Esophagus (tissue), 2 donors: ENCODE measurements at regions not wholly inside any gene's neighbourhood (a gene's known extent, or its start where the extent isn't known, plus 50 kb on each side); places are given as distances from the start of the nearest gene placed in this dataset.
"Not testable (repeated sequence)": the region's sequence is repeated elsewhere in the genome, so short reads cannot be mapped to it uniquely, and the experiment has no call there.

Experiments
- H3K27ac ChIP-seq, 2 donors: one replicate each; pipeline ENCODE4 v1.5.1; 2013; ENCODE audit warnings: low read depth in 2 of 2, mild to moderate bottlenecking in 2 of 2, inconsistent platforms in 1 of 2, low read length in 1 of 2, moderate library complexity in 1 of 2
- H3K27me3 ChIP-seq, 2 donors: one replicate each; pipeline ENCODE4 v1.6.1; 2013; ENCODE audit warnings: low read length in 2 of 2, control low read depth in 1 of 2, mild to moderate bottlenecking in 1 of 2; ENCODE audit not compliant: insufficient read depth in 2 of 2, control insufficient read depth in 1 of 2
- H3K36me3 ChIP-seq, 2 donors: one replicate each; pipeline ENCODE4 v1.6.1; 2013; ENCODE audit warnings: low read length in 1 of 2; ENCODE audit not compliant: control insufficient read depth in 2 of 2, insufficient read depth in 2 of 2
- H3K4me1 ChIP-seq, 2 donors: one replicate each; pipeline ENCODE4 v1.6.1; 2013; ENCODE audit warnings: low read length in 1 of 2; ENCODE audit not compliant: control insufficient read depth in 2 of 2, insufficient read depth in 2 of 2
- H3K4me3 ChIP-seq, 2 donors: one replicate each; pipeline ENCODE4 v1.5.1; 2013; ENCODE audit warnings: low read length in 2 of 2, mild to moderate bottlenecking in 2 of 2, low read depth in 1 of 2, moderate library complexity in 1 of 2
- H3K9me3 ChIP-seq, 2 donors: one replicate each; pipeline ENCODE4 v1.6.1; 2013; ENCODE audit warnings: mild to moderate bottlenecking in 2 of 2, low read depth in 1 of 2, low read length in 1 of 2, moderate library complexity in 1 of 2; ENCODE audit not compliant: control insufficient read depth in 2 of 2, insufficient read depth in 1 of 2
- WGBS, 2 donors: extraction: QIAGEN DNeasy Blood & Tissue Kit; methylation state at CpG; one replicate each; pipeline ENCODE4 v1.1.7; 2013; 5-methylcytosine and 5-hydroxymethylcytosine counted together
- donor health status: healthy with polysubstance abuse.
- donor health status: Bipolar disorder and iron deficiency.

- no peaks in the 10 kb centered on the region for H3K4me1 ChIP-seq
- H3K27ac ChIP-seq: no peak overlapping the region
- H3K9me3 ChIP-seq: no peaks in the 10 kb centered on the region
- H3K27me3 ChIP-seq: no peaks in the 10 kb centered on the region
- no peaks in the 10 kb centered on the region for H3K36me3 ChIP-seq
- no peak overlapping the region for H3K4me3 ChIP-seq
- WGBS, 2 donors: 93 to 96% methylated on average over 3 of the region's 3 CpGs
These were observed 1343.0 kb upstream of the SLC39A10 start for GRCh38 chr2:194314042-194314441.

- H3K4me3 ChIP-seq: no peak overlapping the region
- no peaks in the 10 kb centered on the region for H3K9me3 ChIP-seq
- H3K4me1 ChIP-seq: no peaks in the 10 kb centered on the region
- H3K36me3 ChIP-seq: no peaks in the 10 kb centered on the region
- H3K27me3 ChIP-seq: no peaks in the 10 kb centered on the region
- H3K27ac ChIP-seq: no peak overlapping the region
These were observed 1352.8 kb upstream of the SLC39A10 start for GRCh38 chr2:194304191-194304590.

- no peaks in the 10 kb centered on the region for H3K27me3 ChIP-seq
- H3K9me3 ChIP-seq: no peaks in the 10 kb centered on the region
- no peaks in the 10 kb centered on the region for H3K36me3 ChIP-seq
- no peaks in the 10 kb centered on the region for H3K4me1 ChIP-seq
- H3K27ac ChIP-seq: no peak overlapping the region
- no peak overlapping the region for H3K4me3 ChIP-seq
These were observed 1355.1 kb upstream of the SLC39A10 start for GRCh38 chr2:194301946-194302345.

GRCh38 chr2:194294156-194294555 lies 1362.9 kb upstream of the SLC39A10 start:
- Histone ChIP-seq H3K27ac (no peak overlapping the region), H3K9me3 (no peaks in the 10 kb centered on the region), H3K27me3 (no peaks in the 10 kb centered on the region), H3K4me1 (no peaks in the 10 kb centered on the region), H3K36me3 (no peaks in the 10 kb centered on the region), H3K4me3 (no peak overlapping the region)
- WGBS, 2 donors: 74 to 77% methylated on average over 1 of the region's 1 CpG

- WGBS, 2 donors: 80 to 86% methylated on average over 4 of the region's 4 CpGs
- no peaks in the 10 kb centered on the region for H3K27me3 ChIP-seq
- no peaks in the 10 kb centered on the region for H3K36me3 ChIP-seq
These were observed 1365.9 kb upstream of the SLC39A10 start for GRCh38 chr2:194291104-194291503.

GRCh38 chr2:194289712-194290346 lies 1367.2 kb upstream of the SLC39A10 start:
- no peaks in the 10 kb centered on the region for H3K4me1 ChIP-seq
- H3K4me3 ChIP-seq: no peak overlapping the region
- no peak overlapping the region for H3K27ac ChIP-seq
- no peaks in the 10 kb centered on the region for H3K27me3 ChIP-seq
- 73 to 77% methylated on average over 4 of the region's 4 CpGs for WGBS, 2 donors
- peaks cover 0 to 1% of the 10 kb centered on the region in 2 donors for H3K9me3 ChIP-seq
- H3K36me3 ChIP-seq: no peaks in the 10 kb centered on the region

More at GRCh38 chr2:194291104-194291503, 1365.9 kb upstream of the SLC39A10 start:
- Histone ChIP-seq H3K4me1 (no peaks in the 10 kb centered on the region), H3K27ac (no peak overlapping the region), H3K4me3 (no peak overlapping the region), H3K9me3 (peaks cover 0 to under 1% of the 10 kb centered on the region in 2 donors)

GRCh38 chr2:194276667-194277066 lies 1380.4 kb upstream of the SLC39A10 start:
- not testable (repeated sequence) for H3K27ac ChIP-seq, H3K27me3 ChIP-seq, H3K4me1 ChIP-seq, H3K9me3 ChIP-seq, H3K4me3 ChIP-seq, H3K36me3 ChIP-seq
- WGBS, 2 donors: 85 to 86% methylated on average over 9 of the region's 9 CpGs

GRCh38 chr2:194271293-194271961 lies 1385.6 kb upstream of the SLC39A10 start:
- H3K4me1 ChIP-seq: no peaks in the 10 kb centered on the region
- no peaks in the 10 kb centered on the region for H3K36me3 ChIP-seq
- H3K4me3 ChIP-seq: no peak overlapping the region
- H3K27me3 ChIP-seq: no peaks in the 10 kb centered on the region
- 53% methylated on average over 2 of the region's 2 CpGs for WGBS, 2 donors
- no peak overlapping the region for H3K27ac ChIP-seq
- H3K9me3 ChIP-seq: no peaks in the 10 kb centered on the region

GRCh38 chr2:194270648-194271047 lies 1386.4 kb upstream of the SLC39A10 start:
- Histone ChIP-seq H3K4me1 (no peaks in the 10 kb centered on the region), H3K9me3 (no peaks in the 10 kb centered on the region), H3K27ac (no peak overlapping the region), H3K4me3 (no peak overlapping the region), H3K27me3 (no peaks in the 10 kb centered on the region), H3K36me3 (no peaks in the 10 kb centered on the region)

- Histone ChIP-seq H3K36me3 (no peaks in the 10 kb centered on the region), H3K4me3 (no peak overlapping the region)
- WGBS, 2 donors: 78 to 79% methylated on average over 7 of the region's 7 CpGs
These were observed 1392.4 kb upstream of the SLC39A10 start for GRCh38 chr2:194264586-194264985.

More at GRCh38 chr2:194264586-194264985, 1392.4 kb upstream of the SLC39A10 start:
- Histone ChIP-seq H3K27me3 (no peaks in the 10 kb centered on the region), H3K9me3 (no peaks in the 10 kb centered on the region), H3K27ac (no peak overlapping the region), H3K4me1 (no peaks in the 10 kb centered on the region)
